Thymus (tissue), 11 donors: ENCODE measurements at regions not wholly inside any gene's neighbourhood (a gene's known extent, or its start where the extent isn't known, plus 50 kb on each side); places are given as distances from the start of the nearest gene placed in this dataset.
"Not testable (repeated sequence)": the region's sequence is repeated elsewhere in the genome, so short reads cannot be mapped to it uniquely, and the experiment has no call there.

Source experiments
- DNase-seq, 9 donors: peaks; one replicate each; pipeline ENCODE4 v3.0.0-alpha.2; 2013; ENCODE audit warnings: low spot score in 9 of 9, low read depth in 6 of 9, missing footprints in 1 of 9
- H3K27ac ChIP-seq, 2 donors: one replicate each; pipeline ENCODE4 v1.5.1; 2013; ENCODE audit warnings: control low read depth in 1 of 2, low read depth in 1 of 2, low read length in 1 of 2, mild to moderate bottlenecking in 1 of 2, moderate library complexity in 1 of 2
- H3K27me3 ChIP-seq, 2 donors: one replicate each; pipeline ENCODE4 v1.5.1; 2013; ENCODE audit warnings: low read length in 1 of 2; ENCODE audit not compliant: control insufficient read depth in 2 of 2, insufficient read depth in 1 of 2
- H3K36me3 ChIP-seq, 2 donors: one replicate each; pipeline ENCODE4 v1.5.1; 2013; ENCODE audit warnings: low read length in 1 of 2, mild to moderate bottlenecking in 1 of 2, moderate library complexity in 1 of 2; ENCODE audit not compliant: control insufficient read depth in 2 of 2, insufficient read depth in 2 of 2
- H3K4me1 ChIP-seq, 2 donors: one replicate each; pipeline ENCODE4 v1.5.1; 2013; ENCODE audit warnings: low read length in 2 of 2; ENCODE audit not compliant: control insufficient read depth in 2 of 2, insufficient read depth in 2 of 2
- H3K4me3 ChIP-seq, 2 donors: one replicate each; pipeline ENCODE4 v1.5.1; 2013; ENCODE audit warnings: low read length in 2 of 2, control low read depth in 1 of 2, mild to moderate bottlenecking in 1 of 2
- H3K9me3 ChIP-seq, 2 donors: one replicate each; pipeline ENCODE4 v1.5.1; 2013; ENCODE audit warnings: low read length in 1 of 2, mild to moderate bottlenecking in 1 of 2; ENCODE audit not compliant: control insufficient read depth in 2 of 2, insufficient read depth in 1 of 2
- WGBS: extraction: QIAGEN DNeasy Blood & Tissue Kit; methylation state at CpG from one replicate; pipeline ENCODE4 v1.1.7; 2013; 5-methylcytosine and 5-hydroxymethylcytosine counted together
- donor health status: healthy.

DNA sequence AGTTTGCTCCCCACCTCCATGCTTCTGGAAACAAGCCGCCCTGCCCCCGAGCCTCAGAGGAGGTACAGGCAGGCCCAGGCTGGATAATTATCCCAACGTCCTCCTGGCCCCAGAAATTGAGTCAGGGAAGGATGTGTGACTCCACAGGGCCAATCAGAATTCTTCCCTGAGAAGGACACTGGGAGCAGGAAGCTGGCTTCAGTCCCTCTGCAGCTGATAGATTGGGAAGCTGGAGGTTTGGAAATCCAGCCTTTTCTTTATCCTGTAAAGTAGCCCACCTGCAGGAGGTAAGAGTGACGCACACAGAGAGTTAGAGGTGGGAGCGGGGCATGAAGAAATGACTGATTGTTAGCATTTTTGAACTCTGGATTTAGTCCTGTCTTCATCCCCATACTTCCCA is 97.5 kb upstream of the CD82 start:
- Histone ChIP-seq H3K9me3 (no peaks in the 10 kb centered on the region), H3K36me3 (no peaks in the 10 kb centered on the region), H3K4me1 (no peaks in the 10 kb centered on the region), H3K27ac (no peak overlapping the region), H3K27me3 (no peaks in the 10 kb centered on the region), H3K4me3 (no peak overlapping the region)
- DNase-seq: no peak
- WGBS: 85% methylated on average over 5 of the region's 5 CpGs

DNA sequence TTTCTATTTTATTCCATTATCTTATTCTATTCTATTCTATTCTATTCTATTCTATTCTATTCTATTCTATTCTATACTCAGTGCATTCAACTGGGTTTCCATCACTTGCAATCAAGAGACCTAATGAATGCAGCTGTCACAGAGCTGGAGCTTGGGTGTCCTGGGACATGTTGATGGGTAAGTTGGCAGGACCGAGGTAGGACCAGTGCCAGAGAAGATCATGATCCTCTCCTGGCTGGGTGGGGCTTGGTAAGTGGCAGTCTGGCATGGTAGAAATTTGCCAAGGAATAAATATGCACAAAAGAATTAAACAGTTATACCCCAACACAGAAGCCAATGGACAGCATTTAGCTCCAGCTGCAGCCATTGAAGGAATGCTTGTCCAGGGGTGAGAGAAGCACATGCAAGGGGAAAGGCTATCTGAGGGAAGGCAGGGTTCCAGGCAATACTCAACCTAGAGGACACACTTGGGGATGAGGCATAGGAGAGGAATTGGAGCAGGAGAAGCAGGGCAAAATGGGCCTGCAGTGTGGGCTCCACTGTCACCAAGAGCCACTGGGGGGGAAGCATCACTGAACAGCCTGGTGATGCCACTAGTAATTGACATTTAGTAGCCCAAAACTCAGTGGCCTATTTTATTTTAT is 97.0 kb upstream of the CD82 start:
- Histone ChIP-seq H3K27ac (no peak overlapping the region), H3K4me1 (no peaks in the 10 kb centered on the region), H3K27me3 (no peaks in the 10 kb centered on the region), H3K4me3 (no peak overlapping the region), H3K9me3 (no peaks in the 10 kb centered on the region), H3K36me3 (no peaks in the 10 kb centered on the region)
- 97% methylated on average over 1 of the region's 1 CpG for WGBS
- DNase-seq: no peak

- DNase-seq: no peak
- H3K4me3 ChIP-seq: no peak overlapping the region
- H3K4me1 ChIP-seq: no peaks in the 10 kb centered on the region
- no peaks in the 10 kb centered on the region for H3K9me3 ChIP-seq
- no peaks in the 10 kb centered on the region for H3K27me3 ChIP-seq
- no peaks in the 10 kb centered on the region for H3K36me3 ChIP-seq
- 77% methylated on average over 6 of the region's 6 CpGs for WGBS
- H3K27ac ChIP-seq: no peak overlapping the region
These were observed 96.1 kb upstream of the CD82 start for GRCh38 chr11:44469412-44469811.

DNA sequence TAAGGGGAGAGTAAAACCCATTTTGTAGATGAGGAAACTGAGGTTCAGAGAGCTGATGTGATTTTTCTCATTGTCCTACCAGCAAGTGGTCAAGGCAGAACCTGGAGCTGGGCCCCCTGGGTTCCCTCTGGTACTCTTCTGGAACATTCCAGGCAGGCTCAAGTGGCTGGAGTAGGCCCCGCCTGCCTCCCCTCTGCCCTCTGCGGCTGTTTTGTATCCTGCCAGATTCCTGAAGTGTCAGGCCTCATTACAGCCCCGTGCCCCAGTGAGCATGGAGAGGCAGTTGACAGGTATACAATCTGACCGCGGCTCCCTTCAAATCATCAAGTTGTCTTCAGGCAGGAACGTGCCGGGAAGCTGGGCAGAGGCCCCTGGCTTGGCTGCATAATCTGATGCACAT is 94.6 kb upstream of the CD82 start:
- no peak overlapping the region for H3K27ac ChIP-seq
- H3K4me1 ChIP-seq: no peaks in the 10 kb centered on the region
- no peaks in the 10 kb centered on the region for H3K36me3 ChIP-seq
- H3K4me3 ChIP-seq: no peak overlapping the region
- no peaks in the 10 kb centered on the region for H3K9me3 ChIP-seq
- 80% methylated on average over 7 of the region's 7 CpGs for WGBS
- no peak for DNase-seq
- peaks cover 0 to 6% of the 10 kb centered on the region in 2 donors for H3K27me3 ChIP-seq

GRCh38 chr11:44471603-44472002 is 93.9 kb upstream of the CD82 start:
- 64% methylated on average over 3 of the region's 3 CpGs for WGBS
- Histone ChIP-seq H3K4me1 (no peaks in the 10 kb centered on the region), H3K36me3 (no peaks in the 10 kb centered on the region), H3K9me3 (no peaks in the 10 kb centered on the region), H3K27ac (no peak overlapping the region), H3K4me3 (no peak overlapping the region), H3K27me3 (peaks cover 0 to 6% of the 10 kb centered on the region in 2 donors)
- no peak for DNase-seq

DNA sequence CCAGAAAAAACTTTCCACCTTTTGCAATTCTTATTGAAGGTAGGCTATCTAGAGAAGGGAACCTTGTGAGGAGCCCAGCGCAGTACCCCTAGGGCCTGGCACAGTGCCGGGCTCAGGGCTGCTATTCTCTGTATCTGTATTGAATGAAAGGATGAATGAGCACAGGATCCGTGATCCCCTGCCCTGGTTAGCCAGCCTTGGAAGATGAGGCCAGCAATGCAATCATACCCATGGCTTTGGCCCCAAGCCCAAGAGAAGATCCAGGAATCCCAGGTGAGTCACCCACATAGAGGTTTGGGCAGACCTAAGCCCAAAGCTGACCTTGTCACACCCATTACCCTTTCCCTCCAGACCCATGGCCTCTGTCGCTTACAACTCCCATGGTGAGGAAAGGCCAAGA is 92.5 kb upstream of the CD82 start:
- Histone ChIP-seq H3K36me3 (no peaks in the 10 kb centered on the region), H3K4me3 (no peak overlapping the region), H3K27ac (no peak overlapping the region), H3K4me1 (no peaks in the 10 kb centered on the region), H3K9me3 (no peaks in the 10 kb centered on the region), H3K27me3 (peaks cover 0 to 6% of the 10 kb centered on the region in 2 donors)
- DNase-seq: no peak
- 73% methylated on average over 4 of the region's 4 CpGs for WGBS

- no peak overlapping the region for H3K27ac ChIP-seq
- 97% methylated on average over 5 of the region's 5 CpGs for WGBS
These were observed 90.8 kb upstream of the CD82 start for GRCh38 chr11:44474702-44475101.

GRCh38 chr11:44475114-44475686 is 90.3 kb upstream of the CD82 start:
- no peaks in the 10 kb centered on the region for H3K36me3 ChIP-seq
- H3K27me3 ChIP-seq: peaks cover 0 to 6% of the 10 kb centered on the region in 2 donors
- no peak overlapping the region for H3K27ac ChIP-seq
- WGBS: 32% methylated on average over 10 of the region's 10 CpGs
- H3K4me1 ChIP-seq: no peaks in the 10 kb centered on the region
- H3K9me3 ChIP-seq: no peaks in the 10 kb centered on the region
- no peak overlapping the region for H3K4me3 ChIP-seq
- DNase-seq: no peak

More at GRCh38 chr11:44474702-44475101, 90.8 kb upstream of the CD82 start:
- no peaks in the 10 kb centered on the region for H3K36me3 ChIP-seq
- H3K4me1 ChIP-seq: no peaks in the 10 kb centered on the region
- no peak for DNase-seq
- no peak overlapping the region for H3K4me3 ChIP-seq
- no peaks in the 10 kb centered on the region for H3K9me3 ChIP-seq
- peaks cover 0 to 6% of the 10 kb centered on the region in 2 donors for H3K27me3 ChIP-seq

- not testable (repeated sequence) for DNase-seq, H3K4me3 ChIP-seq, H3K27me3 ChIP-seq, H3K4me1 ChIP-seq, H3K9me3 ChIP-seq, H3K27ac ChIP-seq, H3K36me3 ChIP-seq
- WGBS: 93% methylated on average over 4 of the region's 4 CpGs
These were observed 83.1 kb upstream of the CD82 start for GRCh38 chr11:44482338-44482737.
